HepG2 (cell line): ENCODE measurements at regions not wholly inside any gene's neighbourhood (a gene's known extent, or its start where the extent isn't known, plus 50 kb on each side); places are given as distances from the start of the nearest gene placed in this dataset.

Experiments used
- ATAD3A ChIP-seq: sonication (generic); formaldehyde crosslinking; IDR thresholded peaks from 2 replicates; pipeline ENCODE4 v1.4.0; 2020; ENCODE audit warnings: missing genetic modification reagents
- DNMT1 ChIP-seq: sonication (generic); formaldehyde crosslinking; IDR thresholded peaks from 2 replicates; pipeline ENCODE4 v1.5.1; 2020; ENCODE audit warnings: mild to moderate bottlenecking, missing genetic modification reagents
- HDAC6 ChIP-seq: fragments of 200-600 bp; sonication (generic); IDR thresholded peaks from 2 replicates; pipeline ENCODE4 v1.7.0; 2017; ENCODE audit warnings: mild to moderate bottlenecking, antibody characterized with exemption, low read length, low read depth
- IRX3 ChIP-seq: sonication (generic); formaldehyde crosslinking; IDR thresholded peaks from 2 replicates; pipeline ENCODE4 v1.8.1; 2023; ENCODE audit warnings: mild to moderate bottlenecking, low read depth, missing genetic modification reagents, borderline replicate concordance
- KDM1A ChIP-seq: IDR thresholded peaks from 2 replicates; pipeline ENCODE4 v1.6.1; 2016; ENCODE audit warnings: missing compliant biosample characterization
- KDM2A ChIP-seq: sonication (generic); formaldehyde crosslinking; IDR thresholded peaks from 2 replicates; pipeline ENCODE4 v1.4.0; 2020; ENCODE audit warnings: low read depth, missing genetic modification reagents, borderline replicate concordance
- KLF6 ChIP-seq: IDR thresholded peaks from 2 replicates; pipeline ENCODE4 v1.8.0; 2016; ENCODE audit warnings: missing biosample characterization, missing genetic modification reagents
- MAZ ChIP-seq, 2 experiments: sonication (generic) in 1 of 2; formaldehyde crosslinking in 1 of 2; IDR thresholded peaks; 2 replicates each; pipeline versions ENCODE4 v1.5.0 to v1.6.1; 2012 to 2020; ENCODE audit warnings: low read depth in 2 of 2, mild to moderate bottlenecking in 2 of 2, borderline replicate concordance in 1 of 2, improper control_type of control experiment in 1 of 2, low read length in 1 of 2, missing genetic modification reagents in 1 of 2, moderate library complexity in 1 of 2
- MED13 ChIP-seq: sonication (generic); formaldehyde crosslinking; IDR thresholded peaks from 2 replicates; pipeline ENCODE4 v1.5.0; 2020; ENCODE audit warnings: missing genetic modification reagents
- MEIS1 ChIP-seq: sonication (generic); formaldehyde crosslinking; IDR thresholded peaks from 2 replicates; pipeline ENCODE4 v1.9.0; 2021; ENCODE audit warnings: mild to moderate bottlenecking, missing genetic modification reagents, moderate library complexity, borderline replicate concordance
- MIXL1 ChIP-seq: IDR thresholded peaks from 2 replicates; pipeline ENCODE4 v1.6.1; 2016
- NFKBIZ ChIP-seq: IDR thresholded peaks from 2 replicates; pipeline ENCODE4 v1.6.1; 2018; ENCODE audit warnings: missing genetic modification reagents, missing compliant biosample characterization
- NR1H2 ChIP-seq: sonication (generic); formaldehyde crosslinking; IDR thresholded peaks from 2 replicates; pipeline ENCODE4 v1.8.1; 2022; ENCODE audit warnings: low read depth, missing genetic modification reagents, borderline replicate concordance
- RBAK ChIP-seq: sonication (generic); formaldehyde crosslinking; IDR thresholded peaks from 2 replicates; pipeline ENCODE4 v1.5.1; 2020; ENCODE audit warnings: mild to moderate bottlenecking, missing genetic modification reagents
- RBFOX2 ChIP-seq: fragments of 200-400 bp; formaldehyde crosslinking; IDR thresholded peaks from 2 replicates; pipeline ENCODE4 v1.6.1; 2017; ENCODE audit warnings: low read depth, mild to moderate bottlenecking, low read length
- RORA ChIP-seq: sonication (generic); formaldehyde crosslinking; IDR thresholded peaks from 2 replicates; pipeline ENCODE4 v1.5.0; 2020; ENCODE audit warnings: mild to moderate bottlenecking, missing genetic modification reagents, moderate library complexity
- SRSF9 ChIP-seq: fragments of 200-400 bp; formaldehyde crosslinking; IDR thresholded peaks from 2 replicates; pipeline ENCODE4 v1.6.1; 2018; ENCODE audit warnings: borderline replicate concordance, mild to moderate bottlenecking, low read depth, low read length; ENCODE audit not compliant: insufficient read depth, poor library complexity, severe bottlenecking
- TCF12 ChIP-seq, 2 experiments: fragments of 450-650 bp in 1 of 2; sonication (generic) in 1 of 2; formaldehyde crosslinking in 1 of 2; IDR thresholded peaks; 2 replicates each; pipeline versions ENCODE4 v1.6.1 to v1.8.0; 2017 to 2022; ENCODE audit warnings: antibody characterized with exemption in 1 of 2, mild to moderate bottlenecking in 1 of 2, missing genetic modification reagents in 1 of 2, moderate library complexity in 1 of 2
- TP53 ChIP-seq: sonication (generic); formaldehyde crosslinking; conservative IDR thresholded peaks from 2 replicates; pipeline ENCODE4 v1.4.0; 2020; ENCODE audit warnings: missing genetic modification reagents
- XBP1 ChIP-seq: sonication (generic); formaldehyde crosslinking; IDR thresholded peaks from 2 replicates; pipeline ENCODE4 v1.5.0; 2020; ENCODE audit warnings: missing genetic modification reagents
- ZBTB3 ChIP-seq: sonication (generic); formaldehyde crosslinking; IDR thresholded peaks from 2 replicates; pipeline ENCODE4 v1.4.0; 2020; ENCODE audit warnings: low read depth, mild to moderate bottlenecking, moderate library complexity, missing genetic modification reagents, borderline replicate concordance
- ZBTB34 ChIP-seq: sonication (generic); formaldehyde crosslinking; IDR thresholded peaks from 2 replicates; pipeline ENCODE4 v1.8.0; 2022; ENCODE audit warnings: mild to moderate bottlenecking, missing genetic modification reagents
- ZNF101 ChIP-seq: sonication (generic); formaldehyde crosslinking; IDR thresholded peaks from 2 replicates; pipeline ENCODE4 v1.4.0; 2020; ENCODE audit warnings: mild to moderate bottlenecking, low read depth, missing genetic modification reagents, borderline replicate concordance
- ZNF510 ChIP-seq: sonication (generic); formaldehyde crosslinking; IDR thresholded peaks from 2 replicates; pipeline ENCODE4 v1.4.0; 2020; ENCODE audit warnings: low read depth, mild to moderate bottlenecking, missing genetic modification reagents
- ZNF552 ChIP-seq: sonication (generic); formaldehyde crosslinking; IDR thresholded peaks from 2 replicates; pipeline ENCODE4 v1.9.0; 2022; ENCODE audit warnings: missing genetic modification reagents, mild to moderate bottlenecking, borderline replicate concordance
- ZNF556 ChIP-seq: sonication (generic); formaldehyde crosslinking; IDR thresholded peaks from 2 replicates; pipeline ENCODE4 v1.4.0; 2020; ENCODE audit warnings: mild to moderate bottlenecking, missing genetic modification reagents, borderline replicate concordance
- ZZZ3 ChIP-seq: sonication (generic); formaldehyde crosslinking; IDR thresholded peaks from 2 replicates; pipeline ENCODE4 v1.4.0; 2020; ENCODE audit warnings: missing genetic modification reagents, mild to moderate bottlenecking, borderline replicate concordance
- TF ChIP-seq, protein P1 (sequence below): sonication (generic); formaldehyde crosslinking; IDR thresholded peaks from 2 replicates; pipeline ENCODE4 v1.4.0; 2020; ENCODE audit warnings: missing genetic modification reagents

DNA sequence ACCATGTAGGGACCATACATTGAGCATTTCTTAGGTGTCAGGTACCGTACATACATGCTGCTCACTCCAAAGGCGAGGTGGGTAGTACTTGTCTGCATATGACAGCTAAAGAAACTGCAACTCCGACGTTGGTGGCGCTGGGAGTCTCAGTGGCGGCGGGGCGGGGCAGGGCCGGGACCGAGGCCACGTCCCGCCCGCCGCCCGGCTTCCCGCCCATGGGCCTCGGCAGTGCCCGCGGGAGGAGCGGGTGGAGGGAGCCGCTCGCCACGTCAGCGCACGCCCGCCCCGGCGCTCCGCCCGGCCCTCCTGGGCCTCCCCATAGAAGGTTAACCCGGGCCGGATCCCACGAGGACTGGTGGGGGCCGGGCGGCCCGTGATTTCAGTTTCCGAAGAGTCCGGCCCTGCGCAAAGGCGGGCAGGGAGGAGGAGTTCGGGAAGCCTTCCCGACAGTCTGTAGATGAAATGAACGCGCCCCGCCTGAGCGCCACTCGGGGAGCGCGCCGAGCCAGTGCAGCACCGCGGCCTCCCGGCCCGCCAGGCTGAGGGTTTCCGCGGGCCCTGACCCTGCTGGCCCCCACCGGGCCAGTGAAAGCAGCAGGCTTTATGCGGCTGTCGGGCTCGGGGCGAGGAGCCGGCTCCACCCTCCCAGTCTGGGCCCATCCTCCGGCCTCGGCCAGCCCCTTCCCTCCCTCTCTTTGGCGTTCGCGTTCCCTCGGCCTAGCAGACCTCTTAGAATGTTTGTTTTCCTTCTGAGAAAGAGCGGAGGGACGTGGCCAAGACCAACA, 119.9 kb upstream of the JUN start (continued):
- no peak for TF ChIP-seq RORA (CRISPR knock-in tag)
- 0 out of 2 replicates have a peak, but pooled peaks have one; percentile 14 for TF ChIP-seq NFKBIZ (CRISPR knock-in tag)
- TF ChIP-seq IRX3 (CRISPR knock-in tag): 0 out of 2 replicates have a peak, but pooled peaks have one; percentile 34
- TF ChIP-seq ATAD3A: no peak
- no peak for TF ChIP-seq HDAC6
- TF ChIP-seq ZBTB3 (CRISPR knock-in tag): 0 out of 2 replicates have a peak, but pooled peaks have one; percentile 42
- TF ChIP-seq RBFOX2: peak; percentile 93
- TF ChIP-seq MIXL1 (CRISPR knock-in tag): no peak
- peak; percentile 64 for TF ChIP-seq KDM2A
- TF ChIP-seq ZNF510 (CRISPR knock-in tag): no peak
- TF ChIP-seq MAZ (IDR thresholded peaks at IDR 0.05; ENCODE audit: borderline replicate concordance, low read depth, low read length): peak; percentile 59
- peak; percentile 67 for TF ChIP-seq MAZ (CRISPR knock-in tag; IDR thresholded peaks at IDR 0.05; ENCODE audit: low read depth)
- TF ChIP-seq ZNF101 (CRISPR knock-in tag): no peak
- peak; percentile 76; the same call in 1 of the 2 replicates for TF ChIP-seq MED13 (CRISPR knock-in tag)
- TF ChIP-seq SRSF9: no peak
- no peak for TF ChIP-seq ZNF552 (CRISPR knock-in tag)
- TF ChIP-seq TP53 (CRISPR knock-in tag): no peak
- no peak for TF ChIP-seq XBP1 (CRISPR knock-in tag)
- TF ChIP-seq NR1H2 (CRISPR knock-in tag): no peak; the same call in 1 of the 2 replicates
- TF ChIP-seq RBAK: no peak
- TF ChIP-seq ZZZ3 (CRISPR knock-in tag): no peak
- 0 out of 2 replicates have a peak, but pooled peaks have one; percentile 14 for TF ChIP-seq ZBTB34 (CRISPR knock-in tag)
- 0 out of 2 replicates have a peak, but pooled peaks have one; percentile 56 for TF ChIP-seq ZNF556
- TF ChIP-seq DNMT1 (CRISPR knock-in tag): no peak
- TF ChIP-seq KDM1A (CRISPR knock-in tag): no peak
- TF ChIP-seq MEIS1 (CRISPR knock-in tag): peak; percentile 61; the same call in 1 of the 2 replicates
- TF ChIP-seq, protein P1, sequence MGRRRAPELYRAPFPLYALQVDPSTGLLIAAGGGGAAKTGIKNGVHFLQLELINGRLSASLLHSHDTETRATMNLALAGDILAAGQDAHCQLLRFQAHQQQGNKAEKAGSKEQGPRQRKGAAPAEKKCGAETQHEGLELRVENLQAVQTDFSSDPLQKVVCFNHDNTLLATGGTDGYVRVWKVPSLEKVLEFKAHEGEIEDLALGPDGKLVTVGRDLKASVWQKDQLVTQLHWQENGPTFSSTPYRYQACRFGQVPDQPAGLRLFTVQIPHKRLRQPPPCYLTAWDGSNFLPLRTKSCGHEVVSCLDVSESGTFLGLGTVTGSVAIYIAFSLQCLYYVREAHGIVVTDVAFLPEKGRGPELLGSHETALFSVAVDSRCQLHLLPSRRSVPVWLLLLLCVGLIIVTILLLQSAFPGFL (CRISPR knock-in tag): no peak
- TF ChIP-seq KLF6 (CRISPR knock-in tag): peak; percentile 52; the same call in 1 of the 2 replicates
- no peak for TF ChIP-seq TCF12 (IDR thresholded peaks at IDR 0.05)
- 0 out of 2 replicates have a peak, but pooled peaks have one; percentile 15 for TF ChIP-seq TCF12 (CRISPR knock-in tag; IDR thresholded peaks at IDR 0.05)
